Astrocyte (in vitro differentiated cells and primary cell): ENCODE measurements at regions not wholly inside any gene's neighbourhood (a gene's known extent, or its start where the extent isn't known, plus 50 kb on each side); places are given as distances from the start of the nearest gene placed in this dataset.

Source experiments
- DNase-seq: peaks from one replicate; pipeline ENCODE4 v3.0.0-alpha.2; 2010; ENCODE audit warnings: low read depth
- FAIRE-seq: peaks from 2 replicates; lab custom pipeline; 2011; peaks lifted over from hg19 to GRCh38; lab: Jason Lieb, UNC
- H2AFZ ChIP-seq: 2 replicates; pipeline ENCODE4 v1.6.0; 2012; ENCODE audit warnings: low read depth, low read length, inconsistent platforms
- H3K27ac ChIP-seq: 2 replicates; pipeline ENCODE4 v1.5.1; 2011; ENCODE audit warnings: low read depth, low read length, inconsistent platforms
- H3K27me3 ChIP-seq: 2 replicates; pipeline ENCODE4 v1.6.0; 2011; ENCODE audit warnings: low read length, inconsistent platforms; ENCODE audit not compliant: insufficient read depth
- H3K36me3 ChIP-seq: 2 replicates; pipeline ENCODE4 v1.5.1; 2011; ENCODE audit warnings: low read length, inconsistent platforms; ENCODE audit not compliant: insufficient read depth
- H3K4me1 ChIP-seq: 2 replicates; pipeline ENCODE4 v1.5.1; 2011; ENCODE audit warnings: low read length, inconsistent platforms; ENCODE audit not compliant: insufficient read depth
- H3K4me2 ChIP-seq: 2 replicates; pipeline ENCODE4 v1.6.0; 2012; ENCODE audit warnings: low read length, inconsistent platforms
- H3K4me3 ChIP-seq: 2 replicates; pipeline ENCODE4 v1.5.1; 2011; ENCODE audit warnings: low read depth, mild to moderate bottlenecking, low read length, inconsistent platforms; ENCODE audit not compliant: insufficient read depth
- H3K79me2 ChIP-seq: 2 replicates; pipeline ENCODE4 v1.6.0; 2012; ENCODE audit warnings: mild to moderate bottlenecking, low read length, inconsistent platforms; ENCODE audit not compliant: insufficient read depth
- H3K9ac ChIP-seq: 2 replicates; pipeline ENCODE4 v1.6.0; 2012; ENCODE audit warnings: mild to moderate bottlenecking, low read length, inconsistent platforms
- H3K9me3 ChIP-seq: 2 replicates; pipeline ENCODE4 v1.5.1; 2012; ENCODE audit warnings: low read depth, mild to moderate bottlenecking, low read length, inconsistent platforms; ENCODE audit not compliant: insufficient read depth
- H4K20me1 ChIP-seq: 2 replicates; pipeline ENCODE4 v1.6.0; 2012; ENCODE audit warnings: low read length, inconsistent platforms; ENCODE audit not compliant: insufficient read depth
- H3K27ac Mint-ChIP-seq: one replicate; pipeline ENCODE4 v1.8.0; 2021; ENCODE audit warnings: mild to moderate bottlenecking, mixed read lengths; ENCODE audit not compliant: unreplicated experiment
- H3K27me3 Mint-ChIP-seq: one replicate; pipeline ENCODE4 v1.8.0; 2021; ENCODE audit warnings: low read depth, mixed read lengths; ENCODE audit not compliant: unreplicated experiment
- H3K36me3 Mint-ChIP-seq: one replicate; pipeline ENCODE4 v1.8.0; 2021; ENCODE audit warnings: low read depth, mixed read lengths; ENCODE audit not compliant: unreplicated experiment
- H3K4me1 Mint-ChIP-seq: one replicate; pipeline ENCODE4 v1.8.0; 2021; ENCODE audit warnings: low read depth, mixed read lengths; ENCODE audit not compliant: unreplicated experiment
- H3K4me3 Mint-ChIP-seq: one replicate; pipeline ENCODE4 v1.8.0; 2021; ENCODE audit warnings: mild to moderate bottlenecking, moderate library complexity, mixed read lengths; ENCODE audit not compliant: unreplicated experiment
- H3K9me3 Mint-ChIP-seq: one replicate; pipeline ENCODE4 v1.8.0; 2021; ENCODE audit warnings: mild to moderate bottlenecking, mixed read lengths; ENCODE audit not compliant: unreplicated experiment
- EZH2 ChIP-seq: IDR thresholded peaks from 2 replicates; pipeline ENCODE4 v1.6.1; 2012; ENCODE audit warnings: mild to moderate bottlenecking, low read length, inconsistent platforms; ENCODE audit not compliant: insufficient read depth
- TF ChIP-seq, protein P1 (sequence below): IDR thresholded peaks from 2 replicates; pipeline ENCODE4 v1.5.1; 2011; ENCODE audit warnings: low read depth, mild to moderate bottlenecking, inconsistent platforms, low read length, moderate library complexity; ENCODE audit not compliant: insufficient read depth

DNA sequence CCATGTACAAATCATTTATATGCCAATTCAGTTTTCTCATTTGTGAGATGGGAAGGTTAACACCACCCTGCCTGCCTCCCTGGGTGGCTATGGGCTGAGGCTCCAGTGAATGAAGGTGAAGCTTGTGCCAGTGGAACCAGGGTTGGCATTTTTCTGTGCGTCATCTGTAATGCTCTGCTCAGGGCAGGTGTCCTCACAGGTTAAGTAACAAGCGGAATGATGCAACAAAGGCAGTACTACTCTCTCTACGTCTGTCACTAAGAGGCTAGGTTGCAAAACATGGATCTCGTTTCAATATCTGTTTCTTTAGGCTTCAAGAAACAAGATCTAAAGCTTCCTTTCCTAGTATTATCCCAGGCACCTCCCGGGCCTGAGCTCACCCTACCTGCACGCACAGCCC, 67.0 kb upstream of the ZNF648 start:
- no peak overlapping the region for H3K9ac ChIP-seq
- H3K4me3 ChIP-seq = no peak overlapping the region
- H3K36me3 Mint-ChIP-seq = no peaks in the 10 kb centered on the region
- H3K4me2 ChIP-seq = no peak overlapping the region
- no peaks in the 10 kb centered on the region for H3K27me3 Mint-ChIP-seq
- no peak overlapping the region for H3K27ac ChIP-seq
- H3K27ac Mint-ChIP-seq = no peak overlapping the region
- no peaks in the 10 kb centered on the region for H3K4me1 ChIP-seq
- no peaks in the 10 kb centered on the region for H3K36me3 ChIP-seq
- TF ChIP-seq, protein P1, sequence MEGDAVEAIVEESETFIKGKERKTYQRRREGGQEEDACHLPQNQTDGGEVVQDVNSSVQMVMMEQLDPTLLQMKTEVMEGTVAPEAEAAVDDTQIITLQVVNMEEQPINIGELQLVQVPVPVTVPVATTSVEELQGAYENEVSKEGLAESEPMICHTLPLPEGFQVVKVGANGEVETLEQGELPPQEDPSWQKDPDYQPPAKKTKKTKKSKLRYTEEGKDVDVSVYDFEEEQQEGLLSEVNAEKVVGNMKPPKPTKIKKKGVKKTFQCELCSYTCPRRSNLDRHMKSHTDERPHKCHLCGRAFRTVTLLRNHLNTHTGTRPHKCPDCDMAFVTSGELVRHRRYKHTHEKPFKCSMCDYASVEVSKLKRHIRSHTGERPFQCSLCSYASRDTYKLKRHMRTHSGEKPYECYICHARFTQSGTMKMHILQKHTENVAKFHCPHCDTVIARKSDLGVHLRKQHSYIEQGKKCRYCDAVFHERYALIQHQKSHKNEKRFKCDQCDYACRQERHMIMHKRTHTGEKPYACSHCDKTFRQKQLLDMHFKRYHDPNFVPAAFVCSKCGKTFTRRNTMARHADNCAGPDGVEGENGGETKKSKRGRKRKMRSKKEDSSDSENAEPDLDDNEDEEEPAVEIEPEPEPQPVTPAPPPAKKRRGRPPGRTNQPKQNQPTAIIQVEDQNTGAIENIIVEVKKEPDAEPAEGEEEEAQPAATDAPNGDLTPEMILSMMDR = no peak
- TF ChIP-seq EZH2 = no peak
- no peaks in the 10 kb centered on the region for H3K79me2 ChIP-seq
- DNase-seq (no peak), FAIRE-seq (no peak)
- H3K9me3 Mint-ChIP-seq = peaks cover 2% of the 10 kb centered on the region
- no peaks in the 10 kb centered on the region for H4K20me1 ChIP-seq
- H2AFZ ChIP-seq = no peak overlapping the region
- no peaks in the 10 kb centered on the region for H3K4me1 Mint-ChIP-seq
- peaks cover 3% of the 10 kb centered on the region for H3K27me3 ChIP-seq
- no peak overlapping the region for H3K4me3 Mint-ChIP-seq
- H3K9me3 ChIP-seq = no peaks in the 10 kb centered on the region

DNA sequence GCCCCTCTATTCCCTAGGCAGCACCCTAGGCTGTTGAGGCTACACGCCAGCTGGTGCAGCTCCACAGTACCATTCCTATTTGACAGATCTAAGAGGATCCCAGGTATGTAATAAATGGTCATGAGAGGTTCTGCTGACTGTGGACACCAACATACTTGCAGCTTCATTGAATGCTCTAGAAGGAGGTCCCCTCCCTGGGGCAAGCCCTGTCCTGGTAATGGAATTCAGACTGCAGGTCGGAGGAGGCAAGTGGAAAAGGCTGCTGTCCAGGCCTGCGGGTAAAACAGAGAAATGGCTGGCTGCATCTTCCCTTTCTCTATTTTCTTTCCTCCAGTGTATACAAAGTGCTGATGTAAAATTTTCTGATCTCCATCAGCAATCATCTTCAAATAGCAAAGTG, 66.1 kb upstream of the ZNF648 start:
- no peaks in the 10 kb centered on the region for H3K4me1 ChIP-seq
- Mint-ChIP-seq H3K36me3 (no peaks in the 10 kb centered on the region), H3K27ac (no peak overlapping the region), H3K4me1 (peaks cover 6% of the 10 kb centered on the region), H3K4me3 (no peak overlapping the region), H3K9me3 (peaks cover 2% of the 10 kb centered on the region), H3K27me3 (no peaks in the 10 kb centered on the region)
- DNase-seq (no peak), FAIRE-seq (no peak)
- no peak overlapping the region for H3K27ac ChIP-seq
- no peak overlapping the region for H3K9ac ChIP-seq
- H3K9me3 ChIP-seq = no peaks in the 10 kb centered on the region
- no peaks in the 10 kb centered on the region for H3K36me3 ChIP-seq
- no peak overlapping the region for H3K4me2 ChIP-seq
- H3K27me3 ChIP-seq = peaks cover 3% of the 10 kb centered on the region
- no peak for TF ChIP-seq EZH2
- TF ChIP-seq, protein P1 = no peak
- H3K4me3 ChIP-seq = no peak overlapping the region
- H3K79me2 ChIP-seq = no peaks in the 10 kb centered on the region
- no peak overlapping the region for H2AFZ ChIP-seq
- no peaks in the 10 kb centered on the region for H4K20me1 ChIP-seq

DNA sequence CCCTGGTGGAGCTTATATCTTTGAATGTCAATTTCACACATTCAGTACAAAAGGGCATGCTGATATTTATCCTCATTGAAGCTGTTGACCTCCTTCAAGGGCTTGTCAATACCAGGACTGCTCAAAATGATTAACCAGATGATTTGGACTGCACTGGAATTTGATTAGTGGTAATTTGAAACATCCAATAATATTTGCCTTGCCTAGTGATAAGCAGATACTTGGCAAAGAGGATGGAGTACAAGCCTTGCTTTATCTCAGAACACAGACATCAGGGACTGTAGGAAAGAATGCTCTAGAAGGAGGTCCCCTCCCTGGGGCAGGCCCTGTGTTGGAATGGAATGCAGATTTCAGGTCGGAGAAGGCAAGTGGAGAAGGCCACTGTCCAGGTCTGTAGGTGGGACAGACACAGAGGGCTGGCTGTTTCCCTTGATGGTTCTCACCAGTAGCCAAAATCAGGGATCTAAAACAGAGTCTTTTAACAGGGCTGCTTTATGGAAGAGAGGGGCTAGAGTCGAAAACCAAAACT, 64.8 kb upstream of the ZNF648 start:
- Mint-ChIP-seq H3K27ac (no peak overlapping the region), H3K27me3 (no peaks in the 10 kb centered on the region), H3K4me3 (no peak overlapping the region), H3K4me1 (peaks cover 19% of the 10 kb centered on the region), H3K36me3 (no peaks in the 10 kb centered on the region), H3K9me3 (no peaks in the 10 kb centered on the region)
- TF ChIP-seq, protein P1 = no peak
- TF ChIP-seq EZH2 = no peak
- Histone ChIP-seq H3K4me1 (peaks cover 1% of the 10 kb centered on the region), H3K4me3 (no peak overlapping the region), H3K27me3 (peaks cover 3% of the 10 kb centered on the region), H3K9me3 (no peaks in the 10 kb centered on the region), H3K79me2 (no peaks in the 10 kb centered on the region), H3K36me3 (no peaks in the 10 kb centered on the region), H3K9ac (no peak overlapping the region), H3K4me2 (no peak overlapping the region), H3K27ac (no peak overlapping the region), H2AFZ (no peak overlapping the region), H4K20me1 (no peaks in the 10 kb centered on the region)
- FAIRE-seq (no peak), DNase-seq (no peak)
